ENCODE measurements at regions not wholly inside any gene's neighbourhood (a gene's known extent, or its start where the extent isn't known, plus 50 kb on each side); places are given as distances from the start of the nearest gene placed in this dataset.

DNA sequence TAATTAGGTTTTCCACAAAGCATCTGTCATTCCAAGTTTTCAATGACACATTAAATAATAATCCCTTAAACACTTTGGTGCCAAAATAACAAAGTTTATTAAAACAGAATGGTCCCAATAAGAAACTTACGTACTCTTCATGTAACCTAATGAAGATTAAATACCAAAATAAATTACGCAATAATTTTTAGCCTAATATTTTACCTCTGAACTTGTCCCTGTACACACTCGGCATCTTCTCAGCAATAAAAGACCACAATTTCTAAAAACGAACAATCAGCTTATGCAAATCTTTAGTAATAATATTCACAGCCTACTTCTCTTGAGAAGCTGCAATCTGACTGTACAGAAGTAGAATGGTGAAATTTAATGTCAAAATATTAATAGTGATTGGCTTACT, 163.6 kb downstream of the ZDHHC21 start (continued):
- no peak for TF ChIP-seq EZH2phosphoT487 (IDR thresholded peaks at IDR 0.05; ENCODE audit: borderline replicate concordance)
- TF ChIP-seq CEBPB (IDR thresholded peaks at IDR 0.05; ENCODE audit: low read depth): no peak
- TF ChIP-seq POLR2AphosphoS5 (IDR thresholded peaks at IDR 0.05; ENCODE audit: low read depth, low read length): no peak
- no peak for TF ChIP-seq SIN3A (IDR thresholded peaks at IDR 0.05; ENCODE audit: low read depth)
- TF ChIP-seq ZFX (IDR thresholded peaks at IDR 0.05): no peak

- Histone ChIP-seq H3K27ac (ENCODE audit: low read depth, low read length) (no peak overlapping the region), H4K20me1 (ENCODE audit: insufficient read depth) (no peaks in the 10 kb centered on the region), H3K4me3 (replicated peaks in 1 of 2; ENCODE audit: low read depth in 1 of 2, low read length in 2 of 2) (no peak overlapping the region), H3K4me2 (ENCODE audit: low read length) (no peak overlapping the region), H3K9ac (ENCODE audit: low read length) (no peak overlapping the region), H3K27me3 (ENCODE audit: insufficient read depth, low read length) (peaks cover 40% of the 10 kb centered on the region), H3K79me2 (ENCODE audit: insufficient read depth, low read length) (no peaks in the 10 kb centered on the region), H3K4me1 (ENCODE audit: control insufficient read depth in 1 of 2, insufficient read depth in 2 of 2, low read length in 2 of 2) (no peaks in the 10 kb centered on the region; a peak in 1 of 4 replicates), H3K9me3 (ENCODE audit: control insufficient read depth in 1 of 2, insufficient read depth in 1 of 2, low read depth in 1 of 2, low read length in 2 of 2) (no peaks in the 10 kb centered on the region), H3K36me3 (ENCODE audit: control insufficient read depth in 1 of 2, insufficient read depth in 2 of 2, low read length in 2 of 2) (no peaks in the 10 kb centered on the region), H3K9me2 (ENCODE audit: insufficient read depth) (no peaks in the 10 kb centered on the region), H2AFZ (ENCODE audit: low read depth, low read length, poor library complexity, severe bottlenecking) (no peak overlapping the region)
- intact Hi-C loops (cut with micrococcal nuclease): no loop called here
- ChIA-PET CTCF (no interaction called here), RAD21 (ENCODE audit: low non-redundant PET in 1 of 2, low total read pairs in 2 of 2, uncharacterized antibody in 2 of 2, unreplicated experiment in 2 of 2) (no interaction called here), POLR2A (no interaction called here)
- BruUV-seq (replicated peaks): no TSS peak
- TF ChIP-seq SP1 (IDR thresholded peaks at IDR 0.05; ENCODE audit: low read depth): no peak
- DNase-seq (ENCODE audit: low read depth, low spot score) (no peak), ATAC-seq (no peak)
These were observed 164.2 kb downstream of the ZDHHC21 start for GRCh38 chr9:14529054-14529453.

- CTCF ChIA-PET: no interaction called here
- Histone ChIP-seq H3K79me2 (ENCODE audit: insufficient read depth, low read length) (no peaks in the 10 kb centered on the region), H3K9me3 (ENCODE audit: control insufficient read depth in 1 of 2, insufficient read depth in 1 of 2, low read depth in 1 of 2, low read length in 2 of 2) (no peaks in the 10 kb centered on the region), H3K27me3 (ENCODE audit: insufficient read depth, low read length) (peaks cover 45% of the 10 kb centered on the region), H4K20me1 (ENCODE audit: insufficient read depth) (no peaks in the 10 kb centered on the region), H3K27ac (ENCODE audit: low read depth, low read length) (no peak overlapping the region), H3K36me3 (ENCODE audit: control insufficient read depth in 1 of 2, insufficient read depth in 2 of 2, low read length in 2 of 2) (no peaks in the 10 kb centered on the region), H2AFZ (ENCODE audit: low read depth, low read length, poor library complexity, severe bottlenecking) (no peak overlapping the region), H3K4me2 (ENCODE audit: low read length) (no peak overlapping the region), H3K9ac (ENCODE audit: low read length) (no peak overlapping the region), H3K9me2 (ENCODE audit: insufficient read depth) (no peaks in the 10 kb centered on the region), H3K4me1 (ENCODE audit: control insufficient read depth in 1 of 2, insufficient read depth in 2 of 2, low read length in 2 of 2) (no peaks in the 10 kb centered on the region), H3K4me3 (replicated peaks in 1 of 2; ENCODE audit: low read depth in 1 of 2, low read length in 2 of 2) (no peak overlapping the region)
- BruUV-seq (replicated peaks): no TSS peak
- intact Hi-C loops (cut with micrococcal nuclease): no loop called here
- POLR2A ChIA-PET: no interaction called here
- DNase-seq (ENCODE audit: low read depth, low spot score): no peak
- RAD21 ChIA-PET (ENCODE audit: low non-redundant PET in 1 of 2, low total read pairs in 2 of 2, uncharacterized antibody in 2 of 2, unreplicated experiment in 2 of 2): no interaction called here
- TF ChIP-seq CEBPB (IDR thresholded peaks at IDR 0.05; ENCODE audit: low read depth): no peak
- TF ChIP-seq FOSL1 (IDR thresholded peaks at IDR 0.05; ENCODE audit: low read depth): no peak
- TF ChIP-seq JUND (IDR thresholded peaks at IDR 0.05): no peak
- TF ChIP-seq EZH2 (IDR thresholded peaks at IDR 0.05): no peak
- no peak for TF ChIP-seq MAX (IDR thresholded peaks at IDR 0.05)
- TF ChIP-seq SIN3A (IDR thresholded peaks at IDR 0.05; ENCODE audit: low read depth): no peak
- TF ChIP-seq YY1 (IDR thresholded peaks at IDR 0.05; ENCODE audit: extremely low read depth, insufficient replicate concordance, low read depth, low read length): no peak
- no peak for TF ChIP-seq ZFX (IDR thresholded peaks at IDR 0.05)
- no peak for TF ChIP-seq REST (IDR thresholded peaks at IDR 0.05; ENCODE audit: low read depth)
- TF ChIP-seq SP1 (IDR thresholded peaks at IDR 0.05; ENCODE audit: low read depth): no peak
- no peak for TF ChIP-seq CBX3 (IDR thresholded peaks at IDR 0.05; ENCODE audit: low read depth)
- no peak for TF ChIP-seq SRF (IDR thresholded peaks at IDR 0.05; ENCODE audit: low read depth)
- no peak for TF ChIP-seq EZH2phosphoT487 (IDR thresholded peaks at IDR 0.05; ENCODE audit: borderline replicate concordance)
- TF ChIP-seq, protein P1, sequence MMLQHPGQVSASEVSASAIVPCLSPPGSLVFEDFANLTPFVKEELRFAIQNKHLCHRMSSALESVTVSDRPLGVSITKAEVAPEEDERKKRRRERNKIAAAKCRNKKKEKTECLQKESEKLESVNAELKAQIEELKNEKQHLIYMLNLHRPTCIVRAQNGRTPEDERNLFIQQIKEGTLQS (IDR thresholded peaks at IDR 0.05): no peak
- TF ChIP-seq POLR2A (IDR thresholded peaks at IDR 0.05; ENCODE audit: borderline replicate concordance, extremely low read depth, insufficient read depth, insufficient read length): no peak
- no peak for ATAC-seq
These were observed 166.7 kb downstream of the ZDHHC21 start for GRCh38 chr9:14526504-14526903.

All from HCT116 (cell line).